Endothelial cell of umbilical vein (primary cell): ENCODE measurements at regions not wholly inside any gene's neighbourhood (a gene's known extent, or its start where the extent isn't known, plus 50 kb on each side); places are given as distances from the start of the nearest gene placed in this dataset.

Source experiments
- BruUV-seq: library from RNA; stranded (reverse); fragments of 400-500 nt; replicated peaks from 2 replicates; lab custom pipeline; 2021; lab: Mats Ljungman, UMichigan
- CTCF ChIA-PET: fragments of 300-600, 350-600 bp; sonication (Branson Sonifier 250); formaldehyde crosslinking; loops from one replicate; lab custom pipeline; 2021; ENCODE audit warnings: antibody characterized with exemption, inconsistent platforms; lab: Charles Lee
- POLR2A ChIA-PET: fragments of 300-600, 350-600 bp; sonication (Branson Sonifier 250); formaldehyde crosslinking; loops from one replicate; lab custom pipeline; 2021; ENCODE audit warnings: antibody characterized with exemption, inconsistent platforms; lab: Charles Lee
- DNase-seq: peaks from one replicate; pipeline ENCODE4 v3.0.0-alpha.2; 2011; ENCODE audit warnings: low read depth, low spot score
- FAIRE-seq: peaks from 2 replicates; lab custom pipeline; 2011; peaks lifted over from hg19 to GRCh38; lab: Jason Lieb, UNC
- H2AFZ ChIP-seq: 2 replicates; pipeline ENCODE4 v1.6.0; 2012; ENCODE audit warnings: low read depth, low read length, control low read depth, inconsistent platforms
- H3K27ac ChIP-seq: 2 replicates; pipeline ENCODE4 v1.5.1; 2011; ENCODE audit warnings: low read depth, mild to moderate bottlenecking, control low read depth, low read length, moderate library complexity; ENCODE audit not compliant: insufficient read depth
- H3K27me3 ChIP-seq, 2 experiments: 2 replicates each; pipeline versions ENCODE4 v1.6.0 to v1.6.1; 2011; ENCODE audit warnings: low read length in 2 of 2, mixed read lengths in 1 of 2; ENCODE audit not compliant: control insufficient read depth in 2 of 2, insufficient read depth in 2 of 2
- H3K36me3 ChIP-seq, 2 experiments: 2 replicates in 1 of 2; 3 replicates in 1 of 2; pipeline ENCODE4 v1.5.1; 2011; ENCODE audit warnings: low read length in 2 of 2, mild to moderate bottlenecking in 1 of 2, moderate library complexity in 1 of 2; ENCODE audit not compliant: control insufficient read depth in 2 of 2, insufficient read depth in 2 of 2; ENCODE audit errors: extremely low read depth in 1 of 2
- H3K4me1 ChIP-seq: 3 replicates; pipeline ENCODE4 v1.5.1; 2011; ENCODE audit warnings: mild to moderate bottlenecking, low read length; ENCODE audit not compliant: control insufficient read depth, insufficient read depth; ENCODE audit errors: extremely low read depth
- H3K4me2 ChIP-seq: 2 replicates; pipeline ENCODE4 v1.6.1; 2011; ENCODE audit warnings: low read length, control low read depth, mixed read lengths; ENCODE audit not compliant: insufficient read depth
- H3K4me3 ChIP-seq, 3 experiments: fragments of 200-600 bp in 1 of 3; sonication (generic), shearing (Covaris generic) in 1 of 3; replicated peaks in 1 of 3; 2 replicates each; pipeline ENCODE4 v1.5.1; 2011 to 2016; ENCODE audit warnings: control low read depth in 3 of 3, low read length in 3 of 3, mild to moderate bottlenecking in 2 of 3, inconsistent platforms in 1 of 3, low read depth in 1 of 3, moderate library complexity in 1 of 3; ENCODE audit not compliant: insufficient read depth in 1 of 3
- H3K79me2 ChIP-seq: 2 replicates; pipeline ENCODE4 v1.6.0; 2012; ENCODE audit warnings: low read length, inconsistent platforms; ENCODE audit not compliant: control insufficient read depth, insufficient read depth
- H3K9ac ChIP-seq: replicated peaks from 2 replicates; pipeline ENCODE3; 2011; ENCODE audit warnings: low read length, control low read depth; ENCODE audit not compliant: insufficient read depth; ENCODE audit errors: extremely low read depth
- H3K9me1 ChIP-seq: replicated peaks from 3 replicates; pipeline ENCODE4 v1.6.0; 2011; ENCODE audit warnings: mild to moderate bottlenecking, low read length; ENCODE audit not compliant: control insufficient read depth, insufficient read depth; ENCODE audit errors: extremely low read depth
- H3K9me3 ChIP-seq: replicated peaks from 2 replicates; pipeline ENCODE4 v1.5.1; 2012; ENCODE audit warnings: low read length, inconsistent platforms; ENCODE audit not compliant: control insufficient read depth, insufficient read depth
- H4K20me1 ChIP-seq: replicated peaks from 2 replicates; pipeline ENCODE3; 2011; ENCODE audit warnings: mild to moderate bottlenecking, low read length; ENCODE audit not compliant: control insufficient read depth, insufficient read depth; ENCODE audit errors: extremely low read depth
- EZH2 ChIP-seq: IDR thresholded peaks from 2 replicates; pipeline ENCODE4 v1.6.1; 2012; ENCODE audit warnings: borderline replicate concordance, low read depth, mild to moderate bottlenecking, moderate library complexity, low read length, inconsistent platforms; ENCODE audit not compliant: severe bottlenecking
- FOS ChIP-seq: IDR thresholded peaks from 2 replicates; pipeline ENCODE4 v1.6.1; 2011; ENCODE audit warnings: mild to moderate bottlenecking, low read length, moderate library complexity, borderline replicate concordance; ENCODE audit not compliant: insufficient read depth
- GATA2 ChIP-seq: IDR thresholded peaks from 2 replicates; pipeline ENCODE4 v1.7.0; 2011; ENCODE audit warnings: low read depth, mild to moderate bottlenecking, moderate library complexity, mixed read lengths, low read length; ENCODE audit not compliant: insufficient read length, insufficient read depth
- JUN ChIP-seq: IDR thresholded peaks from 2 replicates; pipeline ENCODE4 v1.6.1; 2011; ENCODE audit warnings: borderline replicate concordance, low read depth; ENCODE audit not compliant: insufficient read length, insufficient read depth
- MYC ChIP-seq: IDR thresholded peaks from one replicate; pipeline ENCODE4 v1.6.1; 2011; ENCODE audit warnings: mild to moderate bottlenecking, low read depth, low read length
- POLR2A ChIP-seq: IDR thresholded peaks from 2 replicates; pipeline ENCODE4 v1.6.1; 2012; ENCODE audit warnings: low read depth, mild to moderate bottlenecking, control low read depth, low read length
- POLR2AphosphoS5 ChIP-seq: IDR thresholded peaks from 2 replicates; pipeline ENCODE4 v1.6.1; 2012; ENCODE audit warnings: low read depth, mild to moderate bottlenecking, control low read depth, low read length, moderate library complexity; ENCODE audit not compliant: insufficient read depth
- dilution Hi-C: fragments of 300-500 bp; cut with MboI; formaldehyde crosslinking; loops from one replicate; pipeline ENCODE4 v1.15.0; 2019; ENCODE audit warnings: low sequenced_read_pairs; ENCODE audit not compliant: extremely low pct_ligation_motif_present
- intact Hi-C: fragments of 100-400 bp; cut with micrococcal nuclease; formaldehyde crosslinking; loops from one replicate; pipeline ENCODE4 v1.10.0; 2022
- TF ChIP-seq, protein P1 (sequence below): IDR thresholded peaks from 2 replicates; pipeline ENCODE4 v1.6.1; 2011; ENCODE audit not compliant: insufficient read depth, insufficient read length
- TF ChIP-seq, protein P2 (sequence below), 2 donors: IDR thresholded peaks; 1 replicate in 1 of 2; 2 replicates in 1 of 2; pipeline ENCODE4 v1.5.1; 2011; ENCODE audit warnings: low read length in 2 of 2, mild to moderate bottlenecking in 2 of 2, moderate library complexity in 2 of 2, control low read depth in 1 of 2, inconsistent platforms in 1 of 2, low read depth in 1 of 2; ENCODE audit not compliant: insufficient read depth in 1 of 2; ENCODE audit errors: extremely low read depth in 1 of 2

DNA sequence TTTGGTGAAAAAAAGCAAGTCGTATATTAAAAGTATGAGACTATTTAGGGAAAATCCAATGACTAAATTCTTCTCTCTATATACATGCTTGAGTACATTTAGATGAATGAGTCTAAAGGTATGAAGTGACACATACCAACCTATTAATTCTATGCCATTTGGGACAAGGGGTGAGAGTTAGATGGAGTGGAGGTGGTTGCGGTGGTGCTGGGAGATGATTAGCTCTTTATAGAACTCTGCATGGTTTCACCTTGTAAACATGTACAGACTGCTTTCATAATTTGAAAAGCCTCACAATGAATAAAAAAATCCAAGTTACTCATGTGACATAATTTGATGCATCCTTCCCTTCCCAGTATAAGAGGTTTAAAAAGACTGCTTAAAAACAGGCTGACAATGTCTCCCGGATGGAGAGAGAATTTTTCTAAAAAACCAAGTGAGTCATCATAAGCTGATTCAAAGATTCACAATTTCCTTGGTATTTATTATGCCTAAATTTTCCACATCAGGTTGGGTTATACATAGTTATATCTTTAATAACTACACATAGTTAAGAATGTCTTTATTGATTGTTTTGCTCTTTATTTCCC is 572.8 kb downstream of the REEP3 start:
- dilution Hi-C loops: no loop called here

More for the DNA sequence above, 572.8 kb downstream of the REEP3 start:
- Histone ChIP-seq H3K9ac (no peak overlapping the region), H3K4me3 (no peak overlapping the region), H3K9me1 (no peaks in the 10 kb centered on the region), H3K27ac (no peak overlapping the region), H3K36me3 (no peaks in the 10 kb centered on the region), H3K79me2 (no peaks in the 10 kb centered on the region), H3K9me3 (no peaks in the 10 kb centered on the region), H3K27me3 (no peaks in the 10 kb centered on the region), H4K20me1 (no peaks in the 10 kb centered on the region), H3K4me2 (no peak overlapping the region), H3K4me1 (no peaks in the 10 kb centered on the region), H2AFZ (no peak overlapping the region)
- no peak for TF ChIP-seq POLR2A
- no peak for TF ChIP-seq MYC
- no peak for TF ChIP-seq EZH2
- no peak for TF ChIP-seq JUN
- TF ChIP-seq, protein P1, sequence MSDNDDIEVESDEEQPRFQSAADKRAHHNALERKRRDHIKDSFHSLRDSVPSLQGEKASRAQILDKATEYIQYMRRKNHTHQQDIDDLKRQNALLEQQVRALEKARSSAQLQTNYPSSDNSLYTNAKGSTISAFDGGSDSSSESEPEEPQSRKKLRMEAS: no peak
- TF ChIP-seq GATA2: no peak
- TF ChIP-seq FOS: no peak
- TF ChIP-seq POLR2AphosphoS5: no peak
- TF ChIP-seq, protein P2, sequence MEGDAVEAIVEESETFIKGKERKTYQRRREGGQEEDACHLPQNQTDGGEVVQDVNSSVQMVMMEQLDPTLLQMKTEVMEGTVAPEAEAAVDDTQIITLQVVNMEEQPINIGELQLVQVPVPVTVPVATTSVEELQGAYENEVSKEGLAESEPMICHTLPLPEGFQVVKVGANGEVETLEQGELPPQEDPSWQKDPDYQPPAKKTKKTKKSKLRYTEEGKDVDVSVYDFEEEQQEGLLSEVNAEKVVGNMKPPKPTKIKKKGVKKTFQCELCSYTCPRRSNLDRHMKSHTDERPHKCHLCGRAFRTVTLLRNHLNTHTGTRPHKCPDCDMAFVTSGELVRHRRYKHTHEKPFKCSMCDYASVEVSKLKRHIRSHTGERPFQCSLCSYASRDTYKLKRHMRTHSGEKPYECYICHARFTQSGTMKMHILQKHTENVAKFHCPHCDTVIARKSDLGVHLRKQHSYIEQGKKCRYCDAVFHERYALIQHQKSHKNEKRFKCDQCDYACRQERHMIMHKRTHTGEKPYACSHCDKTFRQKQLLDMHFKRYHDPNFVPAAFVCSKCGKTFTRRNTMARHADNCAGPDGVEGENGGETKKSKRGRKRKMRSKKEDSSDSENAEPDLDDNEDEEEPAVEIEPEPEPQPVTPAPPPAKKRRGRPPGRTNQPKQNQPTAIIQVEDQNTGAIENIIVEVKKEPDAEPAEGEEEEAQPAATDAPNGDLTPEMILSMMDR (IDR thresholded peaks at IDR 0.05; ENCODE audit: extremely low read depth in 1 of 2, insufficient read depth in 1 of 2, low read depth in 1 of 2, low read length in 2 of 2): no peak
- DNase-seq: no peak
- BruUV-seq: no TSS peak
- POLR2A ChIA-PET: no interaction called here
- CTCF ChIA-PET: no interaction called here
- no peak for FAIRE-seq
- intact Hi-C loops: no loop called here
